GM12878 (cell line): ENCODE measurements at regions not wholly inside any gene's neighbourhood (a gene's known extent, or its start where the extent isn't known, plus 50 kb on each side); places are given as distances from the start of the nearest gene placed in this dataset.

ENCODE experiments used
- ATAC-seq: fragments of 200-7000 bp; cut with Tn5 transposase; 3 replicates; pipeline ENCODE4 v1.9.1; 2020; ENCODE audit warnings: mild to moderate bottlenecking, moderate library complexity
- BruUV-seq: library from RNA; stranded (reverse); fragments of 400-500 nt; replicated peaks from 2 replicates; lab custom pipeline; 2021; lab: Mats Ljungman, UMichigan
- CTCF ChIA-PET: fragments of 300-600 bp; sonication (Branson Sonifier 250); formaldehyde crosslinking; extraction: SDS; loops from one replicate; lab custom pipeline; 2021; ENCODE audit warnings: inconsistent platforms; lab: Yijun Ruan, JAX
- POLR2A ChIA-PET: fragments of 350-600 bp; formaldehyde crosslinking; extraction: SDS; loops from one replicate; lab custom pipeline; 2021; ENCODE audit warnings: inconsistent platforms; lab: Charles Lee
- RAD21 ChIA-PET: fragments of 300-600 bp; sonication (Branson Sonifier 250); formaldehyde crosslinking; loops from one replicate; lab custom pipeline; 2023; ENCODE audit warnings: antibody characterized with exemption; ENCODE audit not compliant: unreplicated experiment; lab: Charles Lee
- SMC1A ChIA-PET: fragments of 300-600 bp; sonication (Branson Sonifier 250); formaldehyde crosslinking; loops from one replicate; lab custom pipeline; 2023; ENCODE audit not compliant: unreplicated experiment, uncharacterized antibody; lab: Charles Lee
- DNase-seq: peaks from one replicate; pipeline ENCODE4 v3.0.0-alpha.2; 2011; ENCODE audit warnings: low read depth, low spot score
- FAIRE-seq: peaks from 3 replicates; lab custom pipeline; 2011; peaks lifted over from hg19 to GRCh38; lab: Jason Lieb, UNC
- H2AFZ ChIP-seq: 2 replicates; pipeline ENCODE4 v1.6.0; 2011; ENCODE audit warnings: low read depth, low read length, control low read depth; ENCODE audit not compliant: control insufficient read depth
- H3K27ac ChIP-seq: 2 replicates; pipeline ENCODE4 v1.5.1; 2011; ENCODE audit warnings: control low read depth; ENCODE audit not compliant: control insufficient read depth, insufficient read depth
- H3K27me3 ChIP-seq, 2 experiments: replicated peaks in 1 of 2; 2 replicates each; pipeline versions ENCODE4 v1.6.0 to v1.6.1; 2011; ENCODE audit warnings: low read length in 1 of 2; ENCODE audit not compliant: control insufficient read depth in 2 of 2, insufficient read depth in 2 of 2
- H3K36me3 ChIP-seq, 2 experiments: 2 replicates each; pipeline ENCODE4 v1.5.1; 2011; ENCODE audit warnings: low read length in 1 of 2; ENCODE audit not compliant: control insufficient read depth in 2 of 2, insufficient read depth in 2 of 2
- H3K4me1 ChIP-seq: 2 replicates; pipeline ENCODE4 v1.6.1; 2011; ENCODE audit warnings: mild to moderate bottlenecking, low read length, moderate library complexity, mixed read lengths; ENCODE audit not compliant: control insufficient read depth, insufficient read depth
- H3K4me2 ChIP-seq: 2 replicates; pipeline ENCODE4 v1.6.0; 2011; ENCODE audit warnings: control low read depth; ENCODE audit not compliant: control insufficient read depth, insufficient read depth
- H3K4me3 ChIP-seq: fragments of 200-600 bp; sonication (generic); 2 replicates; pipeline ENCODE4 v1.5.1; 2016
- H3K79me2 ChIP-seq: 2 replicates; pipeline ENCODE4 v1.6.0; 2011; ENCODE audit warnings: low read length; ENCODE audit not compliant: control insufficient read depth, insufficient read depth
- H3K9ac ChIP-seq: 2 replicates; pipeline ENCODE4 v1.8.0; 2011; ENCODE audit warnings: low read length, control low read depth, mixed read lengths; ENCODE audit not compliant: control insufficient read depth, insufficient read depth
- H3K9me3 ChIP-seq: replicated peaks from 3 replicates; pipeline ENCODE4 v1.5.1; 2011; ENCODE audit warnings: mild to moderate bottlenecking, low read length; ENCODE audit not compliant: control insufficient read depth, insufficient read depth
- H4K20me1 ChIP-seq: 2 replicates; pipeline ENCODE4 v1.6.0; 2011; ENCODE audit not compliant: control insufficient read depth, insufficient read depth
- BHLHE40 ChIP-seq, 2 experiments: fragments of 450-650 bp in 1 of 2; IDR thresholded peaks; 2 replicates each; pipeline ENCODE4 v1.6.1; 2011 to 2017; ENCODE audit warnings: low read depth in 2 of 2, borderline replicate concordance in 1 of 2, improper control_type of control experiment in 1 of 2, low read length in 1 of 2, mild to moderate bottlenecking in 1 of 2
- CHD1 ChIP-seq: IDR thresholded peaks from 2 replicates; pipeline ENCODE4 v1.6.1; 2012; ENCODE audit warnings: low read depth, low read length, improper control_type of control experiment
- IRF5 ChIP-seq: fragments of 450-650 bp; IDR thresholded peaks from 2 replicates; pipeline ENCODE4 v1.6.1; 2017; ENCODE audit warnings: borderline replicate concordance
- JUND ChIP-seq: IDR thresholded peaks from 2 replicates; pipeline ENCODE4 v1.6.1; 2012; ENCODE audit warnings: low read depth, mild to moderate bottlenecking, low read length, improper control_type of control experiment, moderate library complexity
- PML ChIP-seq: IDR thresholded peaks from 2 replicates; pipeline ENCODE4 v1.6.1; 2012; ENCODE audit warnings: low read length, inconsistent platforms
- POU2F2 ChIP-seq: IDR thresholded peaks from 3 replicates; pipeline ENCODE4 v1.6.1; 2011; ENCODE audit warnings: low read depth, mild to moderate bottlenecking, low read length, borderline replicate concordance
- RUNX3 ChIP-seq: IDR thresholded peaks from 2 replicates; pipeline ENCODE4 v1.6.1; 2012; ENCODE audit warnings: low read length, inconsistent platforms
- SMC3 ChIP-seq: IDR thresholded peaks from 2 replicates; pipeline ENCODE4 v1.6.1; 2011; ENCODE audit warnings: low read length, improper control_type of control experiment, borderline replicate concordance
- SUPT20H ChIP-seq: IDR thresholded peaks from 2 replicates; pipeline ENCODE4 v1.6.1; 2011; ENCODE audit warnings: low read depth, mild to moderate bottlenecking, low read length, moderate library complexity, borderline replicate concordance; ENCODE audit not compliant: control insufficient read depth
- WGBS: methylation state at CpG from one replicate; pipeline ENCODE4 v1.1.6; 2016; ENCODE audit warnings: low lambda C conversion rate; ENCODE audit not compliant: insufficient replicate concordance, insufficient coverage; ENCODE audit errors: missing lambda C conversion rate; 5-methylcytosine and 5-hydroxymethylcytosine counted together
- in situ Hi-C: fragments of 300-500 bp; cut with MboI; formaldehyde crosslinking; loops from 9 replicates; pipeline ENCODE4 v1.14.3; 2018; ENCODE audit warnings: mixed read lengths
- intact Hi-C: fragments of 100-400 bp; cut with micrococcal nuclease; formaldehyde crosslinking; loops from one replicate; pipeline ENCODE4 v1.14.2; 2022; ENCODE audit not compliant: unreplicated experiment
- TF ChIP-seq, protein P1 (sequence below): fragments of 450-650 bp; IDR thresholded peaks from 2 replicates; pipeline ENCODE4 v1.6.1; 2017; ENCODE audit warnings: mild to moderate bottlenecking
- TF ChIP-seq, protein P2 (sequence below): fragments of 450-650 bp; IDR thresholded peaks from 2 replicates; pipeline ENCODE4 v1.6.1; 2017; ENCODE audit warnings: mild to moderate bottlenecking, moderate library complexity
- TF ChIP-seq, protein P3 (sequence below): IDR thresholded peaks from 2 replicates; pipeline ENCODE4 v1.6.1; 2011; ENCODE audit warnings: low read depth, low read length, improper control_type of control experiment, borderline replicate concordance

DNA sequence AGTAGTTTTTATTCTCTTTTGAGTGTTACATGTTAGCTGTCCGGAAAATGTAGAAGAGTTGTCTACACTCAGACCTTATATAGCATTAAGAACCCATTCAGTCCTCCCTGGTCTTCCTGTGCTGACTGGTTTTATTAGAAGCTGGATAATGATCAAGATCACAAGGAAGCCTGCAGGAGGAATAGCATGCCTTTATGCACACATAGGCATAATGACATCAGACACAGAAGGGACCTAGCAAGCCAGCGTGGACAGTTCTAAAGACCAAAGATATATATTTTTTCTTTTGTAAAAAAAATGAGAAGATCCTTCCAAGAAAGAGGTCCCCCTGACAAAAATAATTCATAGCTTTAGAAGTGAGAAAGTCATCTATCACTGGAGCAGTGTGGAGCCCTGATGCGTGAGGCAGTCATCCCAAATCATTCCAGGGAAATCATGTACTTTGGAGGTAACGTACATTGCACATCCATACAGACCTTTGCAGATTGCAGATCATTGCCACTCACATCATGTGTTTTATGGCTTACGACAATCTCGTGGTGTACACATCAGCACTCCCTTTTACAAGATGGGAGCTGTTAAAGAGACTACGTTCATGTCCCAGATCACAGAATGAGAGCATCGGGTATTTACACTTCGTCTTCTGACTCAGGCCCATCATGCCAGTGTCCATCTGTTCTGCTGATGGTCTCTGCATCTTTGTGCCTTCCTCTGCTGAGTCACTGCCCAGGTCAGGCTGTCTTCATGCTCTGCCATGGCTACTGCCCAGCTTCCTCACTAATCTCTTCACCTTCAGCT lies 334.0 kb downstream of the SOCS6 start (continued):
- TF ChIP-seq, protein P1, sequence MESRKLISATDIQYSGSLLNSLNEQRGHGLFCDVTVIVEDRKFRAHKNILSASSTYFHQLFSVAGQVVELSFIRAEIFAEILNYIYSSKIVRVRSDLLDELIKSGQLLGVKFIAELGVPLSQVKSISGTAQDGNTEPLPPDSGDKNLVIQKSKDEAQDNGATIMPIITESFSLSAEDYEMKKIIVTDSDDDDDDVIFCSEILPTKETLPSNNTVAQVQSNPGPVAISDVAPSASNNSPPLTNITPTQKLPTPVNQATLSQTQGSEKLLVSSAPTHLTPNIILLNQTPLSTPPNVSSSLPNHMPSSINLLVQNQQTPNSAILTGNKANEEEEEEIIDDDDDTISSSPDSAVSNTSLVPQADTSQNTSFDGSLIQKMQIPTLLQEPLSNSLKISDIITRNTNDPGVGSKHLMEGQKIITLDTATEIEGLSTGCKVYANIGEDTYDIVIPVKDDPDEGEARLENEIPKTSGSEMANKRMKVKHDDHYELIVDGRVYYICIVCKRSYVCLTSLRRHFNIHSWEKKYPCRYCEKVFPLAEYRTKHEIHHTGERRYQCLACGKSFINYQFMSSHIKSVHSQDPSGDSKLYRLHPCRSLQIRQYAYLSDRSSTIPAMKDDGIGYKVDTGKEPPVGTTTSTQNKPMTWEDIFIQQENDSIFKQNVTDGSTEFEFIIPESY = no peak

DNA sequence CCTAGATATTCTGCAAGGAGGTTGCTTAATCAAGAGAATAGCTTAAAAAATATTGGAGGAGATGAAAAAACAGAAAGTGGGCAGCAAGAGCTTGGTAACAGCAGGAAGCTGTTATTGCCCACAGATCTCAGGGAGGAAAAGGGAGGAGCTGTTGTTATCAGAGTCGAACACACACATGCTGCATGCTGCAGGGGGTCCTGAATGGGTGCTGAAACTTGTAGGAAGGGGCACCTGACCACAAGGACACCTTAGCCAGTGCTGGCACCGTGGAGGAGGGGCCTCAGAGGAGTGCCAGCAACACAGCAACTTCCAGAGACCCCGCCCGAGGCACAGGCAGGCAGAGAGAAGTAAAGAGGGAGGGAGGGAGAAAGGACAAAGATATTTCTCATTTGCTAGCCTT lies 332.9 kb downstream of the SOCS6 start:
- 0% methylated on average over 4 of the region's 4 CpGs for WGBS
- Histone ChIP-seq H2AFZ (no peak overlapping the region), H3K4me1 (no peaks in the 10 kb centered on the region), H3K9me3 (no peaks in the 10 kb centered on the region), H3K4me3 (no peak overlapping the region), H3K79me2 (no peaks in the 10 kb centered on the region), H3K27ac (no peak overlapping the region), H3K27me3 (no peaks in the 10 kb centered on the region), H3K36me3 (no peaks in the 10 kb centered on the region), H4K20me1 (no peaks in the 10 kb centered on the region), H3K4me2 (no peak overlapping the region), H3K9ac (no peak overlapping the region)
- POLR2A ChIA-PET = no interaction called here
- DNase-seq (no peak), FAIRE-seq (no peak), ATAC-seq (no peak)
- CTCF ChIA-PET = no interaction called here
- SMC1A ChIA-PET = interaction anchor here (0.8 kb wide), 1 partner anchor 13 kb away, joined by 3 read pairs; no protein-coding TSS in a partner anchor
- in situ Hi-C loops = no loop called here
- BruUV-seq = no TSS peak
- intact Hi-C loops = no loop called here
- RAD21 ChIA-PET = no interaction called here
- TF ChIP-seq, protein P2, sequence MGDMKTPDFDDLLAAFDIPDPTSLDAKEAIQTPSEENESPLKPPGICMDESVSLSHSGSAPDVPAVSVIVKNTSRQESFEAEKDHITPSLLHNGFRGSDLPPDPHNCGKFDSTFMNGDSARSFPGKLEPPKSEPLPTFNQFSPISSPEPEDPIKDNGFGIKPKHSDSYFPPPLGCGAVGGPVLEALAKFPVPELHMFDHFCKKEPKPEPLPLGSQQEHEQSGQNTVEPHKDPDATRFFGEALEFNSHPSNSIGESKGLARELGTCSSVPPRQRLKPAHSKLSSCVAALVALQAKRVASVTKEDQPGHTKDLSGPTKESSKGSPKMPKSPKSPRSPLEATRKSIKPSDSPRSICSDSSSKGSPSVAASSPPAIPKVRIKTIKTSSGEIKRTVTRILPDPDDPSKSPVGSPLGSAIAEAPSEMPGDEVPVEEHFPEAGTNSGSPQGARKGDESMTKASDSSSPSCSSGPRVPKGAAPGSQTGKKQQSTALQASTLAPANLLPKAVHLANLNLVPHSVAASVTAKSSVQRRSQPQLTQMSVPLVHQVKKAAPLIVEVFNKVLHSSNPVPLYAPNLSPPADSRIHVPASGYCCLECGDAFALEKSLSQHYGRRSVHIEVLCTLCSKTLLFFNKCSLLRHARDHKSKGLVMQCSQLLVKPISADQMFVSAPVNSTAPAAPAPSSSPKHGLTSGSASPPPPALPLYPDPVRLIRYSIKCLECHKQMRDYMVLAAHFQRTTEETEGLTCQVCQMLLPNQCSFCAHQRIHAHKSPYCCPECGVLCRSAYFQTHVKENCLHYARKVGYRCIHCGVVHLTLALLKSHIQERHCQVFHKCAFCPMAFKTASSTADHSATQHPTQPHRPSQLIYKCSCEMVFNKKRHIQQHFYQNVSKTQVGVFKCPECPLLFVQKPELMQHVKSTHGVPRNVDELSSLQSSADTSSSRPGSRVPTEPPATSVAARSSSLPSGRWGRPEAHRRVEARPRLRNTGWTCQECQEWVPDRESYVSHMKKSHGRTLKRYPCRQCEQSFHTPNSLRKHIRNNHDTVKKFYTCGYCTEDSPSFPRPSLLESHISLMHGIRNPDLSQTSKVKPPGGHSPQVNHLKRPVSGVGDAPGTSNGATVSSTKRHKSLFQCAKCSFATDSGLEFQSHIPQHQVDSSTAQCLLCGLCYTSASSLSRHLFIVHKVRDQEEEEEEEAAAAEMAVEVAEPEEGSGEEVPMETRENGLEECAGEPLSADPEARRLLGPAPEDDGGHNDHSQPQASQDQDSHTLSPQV = no peak
- TF ChIP-seq JUND = no peak
- no peak for TF ChIP-seq PML
- no peak for TF ChIP-seq CHD1
- no peak for TF ChIP-seq BHLHE40 (IDR thresholded peaks at IDR 0.05; ENCODE audit: borderline replicate concordance in 1 of 2, low read depth in 2 of 2, low read length in 1 of 2)
- no peak for TF ChIP-seq SMC3
- TF ChIP-seq POU2F2 = no peak
- TF ChIP-seq IRF5 = no peak
- TF ChIP-seq, protein P3, sequence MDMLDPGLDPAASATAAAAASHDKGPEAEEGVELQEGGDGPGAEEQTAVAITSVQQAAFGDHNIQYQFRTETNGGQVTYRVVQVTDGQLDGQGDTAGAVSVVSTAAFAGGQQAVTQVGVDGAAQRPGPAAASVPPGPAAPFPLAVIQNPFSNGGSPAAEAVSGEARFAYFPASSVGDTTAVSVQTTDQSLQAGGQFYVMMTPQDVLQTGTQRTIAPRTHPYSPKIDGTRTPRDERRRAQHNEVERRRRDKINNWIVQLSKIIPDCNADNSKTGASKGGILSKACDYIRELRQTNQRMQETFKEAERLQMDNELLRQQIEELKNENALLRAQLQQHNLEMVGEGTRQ = no peak
- TF ChIP-seq RUNX3 = no peak
- TF ChIP-seq SUPT20H = no peak
